NCI-H2171 (cell line): ENCODE measurements at regions not wholly inside any gene's neighbourhood (a gene's known extent, or its start where the extent isn't known, plus 50 kb on each side); places are given as distances from the start of the nearest gene placed in this dataset.
"Not testable (repeated sequence)": the region's sequence is repeated elsewhere in the genome, so short reads cannot be mapped to it uniquely, and the experiment has no call there.

Experiments used
- DNase-seq: peaks from one replicate; lab custom pipeline; 2025; lab: John Stamatoyannopoulos, UW

DNA sequence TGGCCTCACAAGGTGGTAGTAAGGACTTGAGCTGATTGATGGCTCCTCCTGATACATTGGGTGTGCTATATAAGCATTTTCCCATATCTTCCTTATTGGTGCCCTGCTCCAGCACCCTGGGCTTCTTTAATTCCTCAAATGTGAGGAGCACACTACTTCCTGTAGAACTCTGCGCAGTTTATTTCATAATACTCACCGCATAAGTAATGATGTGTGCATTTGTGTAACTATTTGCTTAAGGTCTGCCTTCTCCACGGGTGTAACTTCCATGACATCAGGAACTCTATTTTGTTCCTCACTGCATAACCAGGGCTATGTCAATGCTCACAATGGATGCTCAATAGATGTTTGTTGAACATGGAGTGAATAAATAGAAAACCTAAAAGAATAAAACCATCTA lies 392.2 kb downstream of the SEC23A start:
- no peak for DNase-seq

DNA sequence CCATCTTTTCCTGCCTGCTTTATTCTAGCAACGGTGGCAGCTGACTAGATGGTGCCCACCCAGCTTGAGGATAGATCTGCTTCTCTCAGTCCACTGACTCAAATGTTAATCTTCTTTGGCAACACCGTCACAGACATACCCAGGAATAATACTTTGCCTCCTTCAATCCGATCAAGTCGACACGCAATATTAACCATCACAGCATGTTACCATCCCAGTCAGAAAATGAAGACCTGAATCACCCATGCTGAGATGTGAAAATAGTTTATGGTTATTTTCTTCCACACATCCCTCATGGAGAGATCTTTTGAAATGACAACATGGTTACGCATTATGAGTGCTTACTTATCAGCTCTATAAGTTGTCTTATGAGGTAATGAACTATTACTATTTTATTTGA lies 392.8 kb downstream of the SEC23A start:
- no peak for DNase-seq

DNA sequence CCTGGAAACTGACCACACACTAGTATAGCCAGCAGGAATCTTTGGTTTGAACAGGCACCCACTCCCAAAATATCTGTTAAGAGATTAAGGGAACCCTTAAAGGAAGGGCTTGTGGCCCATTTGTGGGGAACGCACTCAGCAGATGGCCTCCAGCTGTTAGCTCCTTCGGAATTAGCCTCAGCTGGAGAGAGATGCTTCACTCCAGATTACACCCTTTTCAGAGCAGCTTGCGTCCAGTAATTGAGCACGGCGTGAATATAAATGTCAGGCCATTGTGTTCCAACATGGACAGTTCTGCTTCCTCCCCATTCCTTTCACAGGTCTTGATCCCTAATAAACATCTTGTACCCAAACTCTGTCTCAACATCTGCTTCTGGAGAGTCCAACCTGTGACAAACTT lies 397.8 kb downstream of the SEC23A start:
- DNase-seq = no peak

DNA sequence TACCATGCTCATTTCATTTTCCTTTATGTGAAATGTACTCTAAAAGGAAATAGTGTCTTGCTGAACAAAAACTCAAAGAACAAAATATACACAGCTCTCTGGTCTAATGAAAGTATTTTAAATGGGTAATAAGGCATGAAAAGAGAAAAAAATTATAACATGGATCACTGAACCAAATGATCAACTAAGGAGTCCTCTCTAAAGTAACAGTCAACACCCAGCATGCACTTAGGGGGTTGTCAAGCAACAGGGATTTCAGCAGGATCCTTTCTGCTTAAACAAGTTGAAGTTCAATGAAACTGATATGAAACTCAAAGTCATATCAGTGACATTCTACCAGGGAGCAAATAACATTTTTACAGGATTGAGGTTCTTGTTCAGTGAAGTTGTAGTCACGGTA lies 398.8 kb downstream of the SEC23A start:
- DNase-seq = no peak

DNA sequence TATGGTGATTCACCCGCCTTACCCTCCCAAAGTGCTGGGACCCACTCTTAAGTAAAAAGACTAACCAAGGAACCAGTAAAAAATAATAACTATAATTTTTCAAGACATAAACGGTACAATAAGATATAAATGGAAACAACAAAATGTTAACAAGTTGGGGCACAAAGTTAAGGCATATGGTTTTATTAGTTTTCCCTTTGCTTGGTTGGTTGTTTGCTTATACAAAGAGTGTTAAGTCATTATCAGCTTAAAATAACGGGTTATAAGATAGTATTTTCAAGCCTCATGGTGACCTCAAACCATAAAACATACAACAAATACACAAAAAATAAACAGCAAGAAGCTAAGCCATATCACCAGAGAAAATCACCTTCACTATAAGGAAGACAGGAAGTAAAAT lies 406.1 kb downstream of the SEC23A start:
- no peak for DNase-seq

DNA sequence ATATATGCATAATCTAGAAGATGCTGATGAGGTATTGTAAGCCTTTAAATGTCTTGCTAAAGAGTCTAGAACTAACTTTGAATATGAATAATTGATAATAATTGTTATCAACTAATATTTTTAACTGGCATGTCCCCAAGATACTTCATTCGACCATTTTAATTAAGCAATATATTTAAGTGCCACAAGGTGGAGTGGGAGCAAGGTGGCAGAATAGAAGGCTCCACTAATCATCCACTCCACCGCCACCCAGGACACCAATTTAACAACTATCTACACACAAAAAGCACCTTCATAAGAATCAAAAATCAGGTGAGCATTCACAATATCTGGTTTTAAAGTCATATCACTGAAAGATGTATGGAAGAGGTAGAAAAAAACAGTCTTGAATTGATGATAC lies 409.6 kb downstream of the SEC23A start:
- no peak for DNase-seq

DNA sequence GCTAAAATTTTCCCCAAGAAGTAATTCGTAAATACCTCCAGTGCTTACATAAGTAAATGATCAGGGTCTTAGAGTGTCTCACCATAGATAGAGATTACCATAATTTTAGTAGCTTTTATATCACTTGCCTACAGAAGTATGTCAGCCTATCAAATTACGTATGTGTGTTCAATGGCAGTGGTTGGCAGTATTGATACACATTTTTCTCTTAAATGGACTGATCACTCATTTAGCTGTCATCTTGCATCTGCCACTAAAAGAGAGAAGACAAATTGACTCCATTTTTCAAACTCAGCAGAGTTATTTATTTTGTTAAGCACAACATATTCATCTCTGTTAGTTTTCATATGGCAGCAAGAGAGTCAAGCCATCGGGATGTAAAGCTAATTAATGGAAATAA lies 413.1 kb upstream of the CLEC14A start:
- DNase-seq = no peak

DNA sequence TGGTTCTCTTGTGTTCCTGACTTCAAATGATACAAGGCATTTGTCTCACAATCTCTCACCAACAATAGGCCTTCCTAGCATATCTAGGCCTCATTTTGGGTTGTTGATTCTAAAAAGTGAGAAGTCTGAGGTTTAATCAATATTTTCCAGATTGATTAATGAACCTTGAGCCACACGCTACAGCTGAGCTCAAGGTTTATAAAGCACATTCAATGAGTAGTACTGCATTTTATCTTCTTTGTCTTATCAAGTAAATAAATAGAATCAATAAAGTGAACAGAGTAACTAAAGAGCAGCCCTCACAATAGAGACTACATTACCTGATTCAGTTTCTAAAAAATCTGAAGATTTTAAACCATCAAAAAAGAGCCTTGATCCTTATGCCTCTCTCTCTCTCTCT lies 407.5 kb upstream of the CLEC14A start:
- DNase-seq = no peak

DNA sequence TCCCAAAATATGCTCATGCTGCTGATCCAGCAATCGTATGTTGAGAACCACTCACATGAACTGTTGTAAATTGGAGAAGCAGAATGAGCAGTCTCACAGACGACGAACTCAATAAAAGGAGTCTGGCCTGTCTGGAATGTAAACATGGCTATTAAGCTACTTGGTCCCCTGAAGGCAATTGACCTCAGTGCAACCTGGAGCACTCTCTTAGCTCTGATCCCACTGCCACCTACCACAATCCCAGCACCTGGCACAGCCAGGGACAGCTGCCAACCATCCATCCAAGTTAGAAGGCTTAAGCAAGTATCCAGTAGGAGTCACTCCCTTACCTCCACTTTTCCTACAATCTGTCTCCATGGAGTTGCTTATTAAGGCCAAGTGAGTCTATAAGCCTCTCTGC lies 406.9 kb upstream of the CLEC14A start:
- no peak for DNase-seq

DNA sequence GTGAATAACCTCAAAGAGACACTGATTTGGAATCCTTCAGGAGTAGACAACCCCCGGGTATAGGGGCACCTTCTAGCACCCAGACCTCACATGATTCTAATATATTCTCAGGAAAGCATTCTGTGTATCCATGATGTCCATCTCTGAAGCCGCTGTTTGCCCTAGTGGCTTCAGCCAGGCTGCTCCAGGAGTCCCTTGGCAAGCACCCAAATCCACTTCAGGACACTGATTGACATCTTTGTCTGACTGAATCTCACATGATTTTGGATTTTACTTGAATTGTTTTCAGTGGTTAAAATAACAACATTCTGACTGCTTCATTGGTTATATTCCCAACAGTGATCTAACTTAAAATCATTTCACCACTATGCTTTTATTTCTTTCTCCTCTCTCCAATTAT lies 390.5 kb upstream of the CLEC14A start:
- DNase-seq = no peak

DNA sequence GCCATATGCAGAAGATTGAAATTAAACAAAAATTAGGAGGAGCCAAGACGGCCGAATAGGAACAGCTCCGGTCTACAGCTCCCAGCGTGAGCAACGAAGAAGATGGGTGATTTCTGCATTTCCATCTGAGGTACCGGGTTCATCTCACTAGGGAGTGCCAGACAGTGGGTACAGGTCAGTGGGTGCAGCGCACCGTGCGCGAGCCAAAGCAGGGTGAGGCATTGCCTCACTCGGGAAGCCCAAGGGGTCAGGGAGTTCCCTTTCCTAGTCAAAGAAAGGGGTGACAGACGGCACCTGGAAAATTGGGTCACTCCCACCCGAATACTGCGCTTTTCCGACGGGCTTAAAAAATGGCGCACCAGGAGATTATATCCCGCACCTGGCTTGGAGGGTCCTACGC lies 379.0 kb upstream of the CLEC14A start:
- DNase-seq = not testable (repeated sequence)

DNA sequence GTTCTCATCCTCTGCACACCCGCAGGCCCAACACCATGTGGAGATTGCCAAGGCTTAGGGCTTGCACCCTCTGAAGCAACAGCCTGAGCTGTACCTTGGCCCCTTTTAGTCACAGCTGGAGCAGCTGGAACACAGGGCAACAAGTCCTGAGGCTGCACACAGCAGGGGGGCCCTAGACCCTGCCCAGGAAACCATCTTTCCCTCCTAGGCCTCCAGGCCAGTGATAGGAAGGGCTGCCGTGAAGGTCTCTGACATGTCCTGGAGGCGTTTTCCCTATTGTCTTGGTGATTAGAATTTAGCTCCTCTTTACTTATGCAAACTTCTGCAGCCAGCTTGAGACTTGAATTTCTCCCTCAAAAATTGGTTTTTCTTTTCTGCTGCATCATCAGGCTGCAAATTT lies 373.5 kb upstream of the CLEC14A start:
- no peak for DNase-seq

DNA sequence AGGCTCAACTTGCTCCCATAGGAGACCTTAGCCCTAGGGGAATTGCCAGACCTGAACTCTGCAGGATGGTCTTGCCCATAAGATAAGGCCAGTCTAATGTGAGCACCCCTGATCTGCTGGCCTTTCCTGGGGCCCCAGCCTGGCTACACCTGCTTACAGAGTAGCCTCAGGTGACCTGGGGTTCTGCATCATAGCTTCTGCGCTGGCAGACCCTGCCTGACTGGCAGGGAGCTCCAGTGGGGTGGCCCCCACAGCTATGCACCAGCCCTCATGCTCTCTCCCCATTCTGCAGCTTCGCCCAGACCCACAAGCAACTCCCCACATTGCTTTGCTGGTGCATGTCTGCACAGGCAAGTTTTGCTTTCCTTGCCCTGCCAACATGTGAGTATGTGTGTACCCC lies 371.3 kb upstream of the CLEC14A start:
- no peak for DNase-seq

DNA sequence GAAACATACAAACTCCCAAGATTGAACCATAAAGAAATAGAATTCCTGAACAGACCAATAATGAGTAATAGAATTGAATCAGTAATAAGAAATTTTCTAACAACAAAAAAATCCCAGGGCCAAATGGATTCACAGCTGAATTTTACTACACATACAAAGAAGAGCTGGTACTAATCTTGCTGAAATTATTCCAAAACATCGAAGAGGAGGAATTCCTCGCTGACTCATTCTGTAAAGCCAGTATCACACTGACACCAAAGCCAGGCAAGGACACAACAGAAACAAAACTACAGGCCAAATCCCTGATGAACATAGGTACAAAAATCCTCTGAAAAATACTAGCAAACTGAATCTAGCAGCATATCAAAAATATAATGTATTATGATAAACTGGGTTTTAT lies 367.8 kb upstream of the CLEC14A start:
- DNase-seq = no peak

DNA sequence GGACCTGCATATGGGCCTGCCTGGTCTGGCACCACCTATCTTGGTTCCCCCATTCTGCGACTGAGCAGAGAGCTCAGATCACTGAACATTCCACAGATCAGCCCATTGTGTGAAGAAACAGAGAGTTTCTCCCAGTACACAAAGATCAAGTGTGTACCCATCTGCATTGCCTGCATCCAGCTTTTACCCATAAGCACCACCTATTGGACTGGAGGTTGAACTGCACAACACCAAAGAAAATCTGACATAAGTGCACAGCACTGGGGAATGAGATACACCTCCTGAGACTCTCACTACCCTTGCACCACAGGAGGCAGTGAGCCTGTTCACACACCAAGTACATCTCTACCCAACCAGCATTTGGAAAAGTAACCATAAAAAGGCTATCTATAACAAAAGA lies 362.6 kb upstream of the CLEC14A start:
- DNase-seq = no peak

DNA sequence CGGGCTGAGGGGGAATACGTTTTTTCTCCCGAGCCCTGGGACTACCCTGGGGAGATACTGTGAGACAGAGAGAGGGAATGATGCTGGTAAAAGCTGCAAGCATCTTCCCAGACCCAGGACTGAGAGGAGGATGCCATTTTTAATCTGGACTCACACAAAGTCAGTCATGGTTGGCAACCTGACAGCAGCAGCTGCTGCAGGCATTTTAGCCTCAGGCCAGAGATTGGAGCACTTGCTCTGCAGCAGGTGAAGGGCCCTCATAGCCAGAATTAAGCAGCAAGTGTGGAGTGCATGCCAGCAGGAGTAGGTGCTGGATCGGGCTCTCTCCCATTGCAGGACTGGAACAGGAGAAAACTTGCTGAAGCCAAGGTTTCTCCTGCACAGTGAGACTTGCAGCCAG lies 361.1 kb upstream of the CLEC14A start:
- DNase-seq = no peak

DNA sequence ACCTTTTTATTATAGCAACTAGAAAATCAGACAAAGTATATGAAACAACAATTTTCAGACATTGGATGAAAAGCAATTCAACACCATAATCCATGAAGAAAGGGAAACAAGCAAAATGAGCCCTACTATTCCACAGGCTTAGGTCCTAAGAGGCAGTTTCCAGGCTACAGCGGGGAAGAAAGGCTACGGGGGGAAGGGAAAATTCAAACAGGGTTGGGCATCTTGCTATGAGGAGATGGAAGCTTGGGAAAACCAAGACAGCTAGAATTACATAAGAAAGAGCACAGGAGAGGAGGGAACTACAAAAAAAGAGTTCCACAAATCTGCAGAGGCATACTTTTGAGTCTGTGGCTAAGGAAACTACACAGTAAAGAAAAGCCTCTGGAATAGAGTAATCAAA lies 356.0 kb upstream of the CLEC14A start:
- no peak for DNase-seq

DNA sequence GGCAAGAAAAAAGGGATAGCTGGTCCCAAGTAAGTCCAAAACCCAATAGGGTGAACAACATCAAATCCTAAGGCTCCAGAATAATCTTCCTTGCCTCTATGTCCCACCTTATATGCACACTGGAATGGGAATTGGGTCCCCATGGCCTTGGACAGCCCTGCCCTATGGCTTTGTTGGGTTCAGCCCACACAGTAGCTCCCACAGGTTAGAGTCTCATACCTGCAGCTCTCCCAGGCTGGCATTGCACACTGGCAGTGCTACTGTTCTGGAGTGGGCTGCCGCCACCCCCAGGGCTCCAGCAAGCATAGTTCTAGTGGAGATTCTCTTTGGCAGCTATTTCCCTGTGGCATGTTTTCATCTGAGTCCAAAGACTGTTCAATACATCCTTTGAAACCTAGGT lies 352.4 kb upstream of the CLEC14A start:
- DNase-seq = no peak

DNA sequence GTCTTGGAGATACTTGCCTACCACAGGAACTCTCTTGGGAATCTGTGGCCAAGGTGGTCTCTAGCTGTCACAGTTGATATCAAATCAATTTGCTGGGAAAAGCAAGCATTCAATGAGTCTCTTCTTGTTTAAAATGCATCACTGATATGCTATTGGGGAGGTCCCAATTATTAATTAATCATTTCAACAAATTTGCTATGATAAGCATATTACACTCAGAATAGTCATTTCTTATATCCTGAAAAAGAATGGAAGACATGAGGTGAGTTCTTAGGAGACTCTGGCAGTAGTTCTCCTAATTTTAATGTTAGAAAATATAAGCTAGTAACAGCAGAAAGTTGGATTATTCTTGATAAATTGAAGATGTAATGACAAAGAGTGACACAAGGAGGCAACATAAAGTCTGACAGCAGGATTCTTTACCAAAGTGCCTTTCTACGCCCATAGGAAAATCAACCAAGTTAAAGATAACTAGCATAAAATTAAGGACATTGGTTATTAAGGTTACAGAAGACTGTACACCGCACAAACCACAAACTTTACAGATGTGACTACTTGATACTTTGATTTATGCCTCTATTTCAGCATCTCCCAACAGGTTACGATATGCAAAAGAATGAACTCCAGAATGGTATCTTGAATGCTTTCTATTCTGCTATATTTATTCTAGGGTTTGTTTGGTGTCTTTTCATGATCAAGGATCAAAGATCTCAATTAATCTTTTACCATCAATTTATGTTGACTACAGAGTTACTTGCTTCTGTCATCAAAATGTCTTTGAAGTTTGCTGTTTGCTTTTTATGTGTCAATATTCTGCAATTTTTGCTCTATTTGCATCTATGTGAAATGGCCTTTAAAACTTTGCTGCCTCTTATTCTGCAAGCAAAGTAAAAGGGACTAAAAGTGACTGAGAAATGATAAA lies 349.6 kb upstream of the CLEC14A start:
- no peak for DNase-seq

DNA sequence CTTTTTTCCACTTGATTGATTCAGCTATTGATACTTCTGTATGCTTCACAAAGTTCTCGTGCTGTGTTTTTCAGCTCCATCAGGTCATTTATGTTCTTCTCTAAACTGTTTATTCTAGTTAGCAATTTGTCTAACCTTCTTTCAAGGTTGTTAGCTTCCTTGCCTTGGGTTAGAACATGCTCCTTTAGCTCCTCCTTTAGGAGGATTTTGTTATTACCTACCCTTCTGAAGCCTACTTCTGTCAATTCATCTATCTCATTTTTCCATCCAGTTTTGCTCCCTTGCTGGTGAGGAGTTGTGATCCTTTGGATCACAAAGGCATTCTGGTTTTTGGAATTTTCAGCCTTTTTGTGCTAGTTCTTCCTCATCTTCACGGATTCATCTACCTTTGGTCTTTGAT lies 344.7 kb upstream of the CLEC14A start:
- not testable (repeated sequence) for DNase-seq

DNA sequence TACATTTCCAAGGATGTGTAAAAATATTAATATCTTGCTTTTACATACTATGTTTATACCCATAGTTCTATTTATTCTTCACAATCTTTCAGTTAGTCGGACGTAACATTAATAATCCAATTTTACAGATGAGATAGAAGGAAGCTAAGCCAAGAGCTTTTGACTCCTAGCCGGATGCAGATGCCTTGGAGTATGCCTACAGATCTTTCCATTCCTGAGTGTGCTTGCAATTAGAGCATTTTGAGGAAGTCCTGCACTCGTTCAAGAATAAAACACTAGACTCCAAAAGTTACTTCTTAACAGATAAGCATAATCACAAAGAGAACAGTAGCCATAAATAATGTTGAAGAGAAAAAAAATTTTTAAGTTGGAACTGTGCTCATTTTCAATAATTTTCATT lies 337.6 kb upstream of the CLEC14A start:
- DNase-seq = no peak

DNA sequence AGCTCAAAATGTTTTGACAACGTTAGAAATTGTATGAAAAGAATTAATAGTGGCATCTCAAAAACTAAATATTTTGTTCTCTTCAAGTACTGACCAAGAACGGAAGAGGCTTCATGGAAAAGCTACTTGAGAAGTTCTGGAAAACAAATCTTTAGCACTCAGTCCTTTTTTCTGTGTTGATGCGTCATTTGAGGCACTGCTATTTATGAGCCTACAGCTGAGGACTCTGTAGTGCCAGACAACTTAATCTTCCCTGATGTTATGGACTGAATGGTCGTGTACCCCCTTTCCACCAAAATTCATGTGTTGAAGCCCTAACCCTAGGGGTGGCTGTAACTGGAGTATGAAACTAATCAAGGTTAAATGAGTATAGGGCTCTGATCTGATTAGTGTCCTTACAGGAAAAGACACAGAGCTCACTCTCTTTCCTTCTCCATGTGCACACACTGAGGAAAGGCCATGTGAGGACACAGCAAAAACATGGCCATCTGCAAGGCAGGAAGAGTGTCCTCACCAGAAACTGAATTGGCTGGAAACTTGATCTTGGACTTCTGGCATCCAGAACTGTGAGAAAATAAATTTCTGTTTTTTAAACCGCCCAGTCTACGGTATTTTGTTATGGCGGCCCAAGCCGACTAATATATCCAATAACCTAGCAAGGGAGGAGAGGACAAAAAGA lies 337.0 kb upstream of the CLEC14A start:
- no peak for DNase-seq

DNA sequence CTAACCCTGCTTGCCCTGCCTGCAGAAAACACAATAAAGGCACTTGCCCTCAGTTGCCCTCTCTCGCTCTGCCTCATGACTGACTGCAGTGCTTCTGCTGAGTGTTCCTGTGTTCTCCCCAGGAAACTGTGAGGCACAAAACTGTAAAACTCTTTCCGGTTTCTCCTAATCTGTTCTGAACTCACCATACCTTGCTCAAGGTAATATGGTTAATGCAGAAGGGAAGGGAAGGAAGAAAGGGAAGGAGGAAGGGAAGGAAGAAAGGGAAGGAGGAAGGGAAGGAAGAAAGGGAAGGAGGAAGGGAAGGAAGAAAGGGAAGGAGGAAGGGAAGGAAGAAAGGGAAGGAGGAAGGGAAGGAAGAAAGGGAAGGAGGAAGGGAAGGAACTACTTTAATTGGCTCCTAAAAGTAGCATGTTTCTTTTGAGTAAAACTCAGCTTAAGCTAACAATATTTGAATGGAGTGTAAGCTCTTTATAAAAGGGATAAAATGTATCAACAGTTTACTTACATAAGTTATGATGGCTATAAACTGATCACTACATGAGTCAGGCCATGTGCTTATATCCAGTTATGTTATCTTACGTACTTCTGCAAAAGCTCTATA lies 334.0 kb upstream of the CLEC14A start:
- DNase-seq = no peak
